ENCODE measurements at regions not wholly inside any gene's neighbourhood (a gene's known extent, or its start where the extent isn't known, plus 50 kb on each side); places are given as distances from the start of the nearest gene placed in this dataset.

- Histone ChIP-seq H3K4me1 (no peaks in the 10 kb centered on the region), H3K36me3 (no peaks in the 10 kb centered on the region), H3K4me3 (no peak overlapping the region), H3K9me3 (no peaks in the 10 kb centered on the region), H3K27ac (no peak overlapping the region), H3K27me3 (no peaks in the 10 kb centered on the region)
- no peak for ATAC-seq
- TF ChIP-seq CTCF (IDR thresholded peaks at IDR 0.05 in 4 of 5, conservative IDR thresholded peaks at IDR 0.05 in 1 of 5) (no peak), POLR2A (IDR thresholded peaks at IDR 0.05) (no peak)
- intact Hi-C loops (cut with DNase I; ENCODE audit: low total_unique reads) = no loop called here
- in situ Hi-C loops (cut with MboI; ENCODE audit: low sequenced_read_pairs in 4 of 4) = no loop called here
- no peak for DNase-seq
These were observed 84.8 kb upstream of the C1QTNF7 start for GRCh38 chr4:15343000-15343399.

GRCh38 chr4:15343581-15343980 lies 84.3 kb upstream of the C1QTNF7 start:
- ATAC-seq = no peak
- H3K4me1 ChIP-seq = no peaks in the 10 kb centered on the region
- in situ Hi-C loops (cut with MboI; ENCODE audit: low sequenced_read_pairs in 4 of 4) (no loop called here), intact Hi-C loops (cut with DNase I; ENCODE audit: low total_unique reads) (no loop called here)
- H3K36me3 ChIP-seq = no peaks in the 10 kb centered on the region
- no peak for TF ChIP-seq POLR2A (IDR thresholded peaks at IDR 0.05)
- no peak for TF ChIP-seq CTCF (IDR thresholded peaks at IDR 0.05 in 4 of 5, conservative IDR thresholded peaks at IDR 0.05 in 1 of 5)
- H3K27me3 ChIP-seq = no peaks in the 10 kb centered on the region
- H3K4me3 ChIP-seq = no peak overlapping the region
- H3K9me3 ChIP-seq = no peaks in the 10 kb centered on the region
- no peak overlapping the region for H3K27ac ChIP-seq
- no peak for DNase-seq

- in situ Hi-C loops (cut with MboI; ENCODE audit: low sequenced_read_pairs in 4 of 4) = no loop called here
These were observed 83.8 kb upstream of the C1QTNF7 start for GRCh38 chr4:15344041-15344440.

GRCh38 chr4:15345134-15345533 lies 82.7 kb upstream of the C1QTNF7 start:
- no peaks in the 10 kb centered on the region for H3K9me3 ChIP-seq
- in situ Hi-C loops (cut with MboI; ENCODE audit: low sequenced_read_pairs in 4 of 4) (no loop called here), intact Hi-C loops (cut with DNase I; ENCODE audit: low total_unique reads) (no loop called here)
- DNase-seq (no peak), ATAC-seq (no peak)
- H3K36me3 ChIP-seq = no peaks in the 10 kb centered on the region
- H3K27ac ChIP-seq = no peak overlapping the region
- no peaks in the 10 kb centered on the region for H3K4me1 ChIP-seq
- TF ChIP-seq CTCF (IDR thresholded peaks at IDR 0.05 in 4 of 5, conservative IDR thresholded peaks at IDR 0.05 in 1 of 5) = no peak
- TF ChIP-seq POLR2A (IDR thresholded peaks at IDR 0.05) = no peak
- no peaks in the 10 kb centered on the region for H3K27me3 ChIP-seq
- H3K4me3 ChIP-seq = no peak overlapping the region

More at GRCh38 chr4:15344041-15344440, 83.8 kb upstream of the C1QTNF7 start:
- Histone ChIP-seq H3K36me3 (no peaks in the 10 kb centered on the region), H3K27ac (no peak overlapping the region), H3K4me3 (no peak overlapping the region), H3K9me3 (no peaks in the 10 kb centered on the region), H3K27me3 (no peaks in the 10 kb centered on the region), H3K4me1 (no peaks in the 10 kb centered on the region)
- TF ChIP-seq CTCF (IDR thresholded peaks at IDR 0.05 in 4 of 5, conservative IDR thresholded peaks at IDR 0.05 in 1 of 5) = no peak
- no peak for TF ChIP-seq POLR2A (IDR thresholded peaks at IDR 0.05)
- DNase-seq (no peak), ATAC-seq (no peak)
- intact Hi-C loops (cut with DNase I; ENCODE audit: low total_unique reads) = no loop called here

GRCh38 chr4:15348236-15348635 lies 79.6 kb upstream of the C1QTNF7 start:
- Histone ChIP-seq H3K27ac (no peak overlapping the region), H3K36me3 (no peaks in the 10 kb centered on the region), H3K27me3 (no peaks in the 10 kb centered on the region), H3K4me1 (no peaks in the 10 kb centered on the region), H3K4me3 (no peak overlapping the region), H3K9me3 (no peaks in the 10 kb centered on the region)
- no peak for TF ChIP-seq POLR2A (IDR thresholded peaks at IDR 0.05)
- TF ChIP-seq CTCF (IDR thresholded peaks at IDR 0.05 in 4 of 5, conservative IDR thresholded peaks at IDR 0.05 in 1 of 5) = no peak
- ATAC-seq = no peak
- in situ Hi-C loops (cut with MboI; ENCODE audit: low sequenced_read_pairs in 4 of 4) (no loop called here), intact Hi-C loops (cut with DNase I; ENCODE audit: low total_unique reads) (no loop called here)
- DNase-seq = no peak

Measured in gastrocnemius medialis (tissue), 4 donors.